ENCODE measurements at regions not wholly inside any gene's neighbourhood (a gene's known extent, or its start where the extent isn't known, plus 50 kb on each side); places are given as distances from the start of the nearest gene placed in this dataset.

GRCh38 chr9:109704546-109704945 is 75.5 kb upstream of the PALM2AKAP2 start:
- Histone ChIP-seq H3K4me1 (no peaks in the 10 kb centered on the region), H3K9me3 (no peaks in the 10 kb centered on the region), H3K27me3 (no peaks in the 10 kb centered on the region), H3K27ac (no peak overlapping the region), H3K4me3 (no peak overlapping the region), H3K36me3 (no peaks in the 10 kb centered on the region)
- intact Hi-C loops (cut with DNase I): no loop called here
- DNase-seq (no peak), ATAC-seq (no peak)
- TF ChIP-seq, protein P1, sequence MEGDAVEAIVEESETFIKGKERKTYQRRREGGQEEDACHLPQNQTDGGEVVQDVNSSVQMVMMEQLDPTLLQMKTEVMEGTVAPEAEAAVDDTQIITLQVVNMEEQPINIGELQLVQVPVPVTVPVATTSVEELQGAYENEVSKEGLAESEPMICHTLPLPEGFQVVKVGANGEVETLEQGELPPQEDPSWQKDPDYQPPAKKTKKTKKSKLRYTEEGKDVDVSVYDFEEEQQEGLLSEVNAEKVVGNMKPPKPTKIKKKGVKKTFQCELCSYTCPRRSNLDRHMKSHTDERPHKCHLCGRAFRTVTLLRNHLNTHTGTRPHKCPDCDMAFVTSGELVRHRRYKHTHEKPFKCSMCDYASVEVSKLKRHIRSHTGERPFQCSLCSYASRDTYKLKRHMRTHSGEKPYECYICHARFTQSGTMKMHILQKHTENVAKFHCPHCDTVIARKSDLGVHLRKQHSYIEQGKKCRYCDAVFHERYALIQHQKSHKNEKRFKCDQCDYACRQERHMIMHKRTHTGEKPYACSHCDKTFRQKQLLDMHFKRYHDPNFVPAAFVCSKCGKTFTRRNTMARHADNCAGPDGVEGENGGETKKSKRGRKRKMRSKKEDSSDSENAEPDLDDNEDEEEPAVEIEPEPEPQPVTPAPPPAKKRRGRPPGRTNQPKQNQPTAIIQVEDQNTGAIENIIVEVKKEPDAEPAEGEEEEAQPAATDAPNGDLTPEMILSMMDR (IDR thresholded peaks at IDR 0.05): no peak

GRCh38 chr9:109705515-109705914 is 74.5 kb upstream of the PALM2AKAP2 start:
- Histone ChIP-seq H3K27me3 (no peaks in the 10 kb centered on the region), H3K36me3 (no peaks in the 10 kb centered on the region), H3K27ac (no peak overlapping the region), H3K4me3 (no peak overlapping the region), H3K9me3 (no peaks in the 10 kb centered on the region), H3K4me1 (no peaks in the 10 kb centered on the region)
- DNase-seq: no peak
- intact Hi-C loops (cut with DNase I): no loop called here
- TF ChIP-seq, protein P1 (IDR thresholded peaks at IDR 0.05): no peak
- ATAC-seq: no peak

DNA sequence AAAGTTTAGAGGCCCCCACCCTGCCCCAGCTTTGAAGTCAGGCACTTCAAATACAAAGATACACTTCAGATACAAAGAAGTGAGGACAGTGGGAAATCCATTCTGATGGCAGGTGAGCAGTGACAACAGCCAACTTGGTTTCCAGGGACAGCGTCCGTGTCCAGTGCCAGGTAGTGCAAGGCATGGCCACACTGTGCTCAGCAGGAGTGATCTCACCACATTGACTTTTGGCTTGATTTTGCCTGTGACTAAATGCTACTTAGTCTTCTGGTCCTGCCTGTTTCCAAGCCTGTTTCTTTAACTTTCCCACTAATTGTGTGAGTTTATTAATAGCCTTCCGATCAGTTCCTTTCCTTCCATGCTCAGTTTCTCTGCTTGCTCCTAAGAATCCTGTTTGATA is 72.6 kb upstream of the PALM2AKAP2 start:
- ATAC-seq: no peak
- no peaks in the 10 kb centered on the region for H3K36me3 ChIP-seq
- no peaks in the 10 kb centered on the region for H3K27me3 ChIP-seq
- DNase-seq: no peak
- intact Hi-C loops (cut with DNase I): no loop called here
- no peaks in the 10 kb centered on the region for H3K4me1 ChIP-seq
- H3K4me3 ChIP-seq: no peak overlapping the region
- H3K9me3 ChIP-seq: no peaks in the 10 kb centered on the region
- TF ChIP-seq, protein P1 (IDR thresholded peaks at IDR 0.05): no peak
- no peak overlapping the region for H3K27ac ChIP-seq

- TF ChIP-seq, protein P1 (IDR thresholded peaks at IDR 0.05): no peak
- Histone ChIP-seq H3K27ac (no peak overlapping the region), H3K27me3 (no peaks in the 10 kb centered on the region), H3K36me3 (no peaks in the 10 kb centered on the region), H3K4me1 (no peaks in the 10 kb centered on the region), H3K4me3 (no peak overlapping the region), H3K9me3 (no peaks in the 10 kb centered on the region)
- peak in 2 of 4 donors; percentile 36 to 41 for DNase-seq
- ATAC-seq: no peak
- intact Hi-C loops (cut with DNase I): no loop called here
Observed at GRCh38 chr9:109708451-109708945, 71.5 kb upstream of the PALM2AKAP2 start.

DNA sequence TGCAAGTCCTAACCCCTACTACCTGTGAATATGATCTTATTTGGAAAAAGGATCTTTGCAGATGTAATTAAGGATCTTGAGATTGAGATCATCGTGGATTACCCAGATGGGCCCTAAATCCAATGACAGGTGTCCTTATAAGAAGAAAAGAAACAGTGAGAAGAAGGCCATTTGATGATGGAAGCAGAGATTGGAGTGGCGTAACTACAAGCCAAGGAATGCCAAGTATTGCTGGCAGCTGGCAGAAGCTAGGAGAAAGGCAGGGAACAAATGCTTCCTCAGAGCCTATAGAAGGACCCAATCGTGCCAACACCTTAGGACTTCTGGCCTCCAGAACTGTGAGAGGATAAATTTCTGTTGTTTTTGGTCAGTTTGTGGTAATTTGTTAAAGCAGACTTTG is 70.1 kb upstream of the PALM2AKAP2 start:
- intact Hi-C loops (cut with DNase I): no loop called here
- Histone ChIP-seq H3K27ac (no peak overlapping the region), H3K36me3 (no peaks in the 10 kb centered on the region), H3K4me3 (no peak overlapping the region), H3K4me1 (no peaks in the 10 kb centered on the region), H3K27me3 (no peaks in the 10 kb centered on the region), H3K9me3 (no peaks in the 10 kb centered on the region)
- no peak for DNase-seq
- TF ChIP-seq, protein P1 (IDR thresholded peaks at IDR 0.05): no peak
- ATAC-seq: no peak
